AG09319 (cell line): ENCODE measurements at regions not wholly inside any gene's neighbourhood (a gene's known extent, or its start where the extent isn't known, plus 50 kb on each side); places are given as distances from the start of the nearest gene placed in this dataset.

Experiments
- DNase-seq: peaks from one replicate; pipeline ENCODE4 v3.0.0-alpha.2; 2010; ENCODE audit warnings: low read depth; ENCODE audit errors: extremely low read depth
- TF ChIP-seq, protein P1 (sequence below): IDR thresholded peaks from 2 replicates; pipeline ENCODE4 v1.5.1; 2011; ENCODE audit warnings: low read depth, mild to moderate bottlenecking, inconsistent platforms, low read length, moderate library complexity

- TF ChIP-seq, protein P1, sequence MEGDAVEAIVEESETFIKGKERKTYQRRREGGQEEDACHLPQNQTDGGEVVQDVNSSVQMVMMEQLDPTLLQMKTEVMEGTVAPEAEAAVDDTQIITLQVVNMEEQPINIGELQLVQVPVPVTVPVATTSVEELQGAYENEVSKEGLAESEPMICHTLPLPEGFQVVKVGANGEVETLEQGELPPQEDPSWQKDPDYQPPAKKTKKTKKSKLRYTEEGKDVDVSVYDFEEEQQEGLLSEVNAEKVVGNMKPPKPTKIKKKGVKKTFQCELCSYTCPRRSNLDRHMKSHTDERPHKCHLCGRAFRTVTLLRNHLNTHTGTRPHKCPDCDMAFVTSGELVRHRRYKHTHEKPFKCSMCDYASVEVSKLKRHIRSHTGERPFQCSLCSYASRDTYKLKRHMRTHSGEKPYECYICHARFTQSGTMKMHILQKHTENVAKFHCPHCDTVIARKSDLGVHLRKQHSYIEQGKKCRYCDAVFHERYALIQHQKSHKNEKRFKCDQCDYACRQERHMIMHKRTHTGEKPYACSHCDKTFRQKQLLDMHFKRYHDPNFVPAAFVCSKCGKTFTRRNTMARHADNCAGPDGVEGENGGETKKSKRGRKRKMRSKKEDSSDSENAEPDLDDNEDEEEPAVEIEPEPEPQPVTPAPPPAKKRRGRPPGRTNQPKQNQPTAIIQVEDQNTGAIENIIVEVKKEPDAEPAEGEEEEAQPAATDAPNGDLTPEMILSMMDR = no peak
- DNase-seq = no peak
Measured at GRCh38 chr4:183848805-183849204, 56.3 kb upstream of the STOX2 start.

DNA sequence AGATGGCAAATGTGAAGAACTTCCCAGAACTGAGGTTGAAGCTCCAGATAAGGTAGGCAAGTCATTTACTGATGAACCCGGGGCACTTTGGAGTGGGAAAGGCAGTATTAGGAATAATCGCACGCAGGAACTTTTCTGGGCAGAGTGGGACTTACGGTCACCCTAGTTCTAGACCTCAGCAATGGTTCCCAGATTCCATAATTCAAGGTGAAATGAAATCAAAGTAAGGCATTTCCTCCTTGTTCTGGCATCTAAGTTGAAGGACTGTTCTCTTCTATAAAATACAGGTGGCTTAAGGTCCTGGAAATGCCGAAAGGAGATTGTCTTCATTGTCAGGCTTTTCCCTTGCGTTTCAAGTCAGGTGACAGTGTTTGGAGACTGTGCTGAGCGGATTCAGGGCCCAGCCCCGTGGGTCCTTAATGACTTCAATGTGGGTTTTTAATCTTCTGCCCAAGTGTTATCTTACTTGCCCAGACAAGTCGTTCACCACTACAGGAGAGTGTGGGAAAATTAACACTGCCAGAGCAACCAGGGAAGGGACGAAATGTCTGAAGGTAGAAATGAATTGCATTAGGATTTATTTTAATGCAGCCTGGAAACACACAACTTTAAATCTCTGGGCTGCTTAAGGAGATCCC lies 52.1 kb upstream of the STOX2 start:
- TF ChIP-seq, protein P1 = no peak
- no peak for DNase-seq

DNA sequence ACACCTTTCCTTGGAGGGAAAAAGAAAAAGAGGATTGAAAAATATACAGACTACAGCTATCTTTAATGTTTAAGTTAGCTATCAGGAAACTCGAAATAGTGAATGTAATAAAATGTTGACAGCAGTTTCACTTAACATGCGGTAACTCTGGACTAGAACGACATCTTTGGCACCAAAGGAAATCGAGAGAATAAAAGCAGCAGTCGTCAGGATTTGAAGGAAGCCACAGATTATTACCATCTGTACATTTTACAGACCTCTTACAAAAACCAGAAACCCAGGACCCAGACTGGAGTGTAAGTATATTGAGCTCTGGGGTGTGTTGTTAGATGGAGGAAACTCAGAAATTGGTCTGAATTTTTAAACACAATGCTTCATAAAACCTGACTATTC lies 51.6 kb upstream of the STOX2 start:
- TF ChIP-seq, protein P1 = no peak
- no peak for DNase-seq
